ENCODE measurements at regions not wholly inside any gene's neighbourhood (a gene's known extent, or its start where the extent isn't known, plus 50 kb on each side); places are given as distances from the start of the nearest gene placed in this dataset.

DNA sequence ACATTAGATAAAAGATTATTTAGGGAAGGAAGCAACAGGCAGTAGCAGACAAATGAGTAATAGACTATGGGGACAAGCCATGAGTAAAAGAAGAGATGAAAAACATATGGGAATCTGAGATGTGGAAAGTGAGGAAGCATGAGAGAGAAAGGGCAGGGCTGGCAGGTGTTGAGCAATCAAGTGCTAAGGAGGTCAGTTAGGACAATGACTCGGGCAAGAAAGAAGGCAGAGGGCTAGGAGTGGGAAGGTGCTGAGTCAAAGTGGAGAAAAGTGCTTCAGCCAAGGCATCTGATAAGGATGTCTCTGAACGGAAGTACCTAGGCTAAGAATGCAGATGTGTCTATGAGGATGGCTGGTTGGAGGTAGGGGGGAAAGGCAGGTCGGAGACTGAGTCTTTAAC lies 291.9 kb upstream of the HTR2A start:
- TF ChIP-seq, protein P1, sequence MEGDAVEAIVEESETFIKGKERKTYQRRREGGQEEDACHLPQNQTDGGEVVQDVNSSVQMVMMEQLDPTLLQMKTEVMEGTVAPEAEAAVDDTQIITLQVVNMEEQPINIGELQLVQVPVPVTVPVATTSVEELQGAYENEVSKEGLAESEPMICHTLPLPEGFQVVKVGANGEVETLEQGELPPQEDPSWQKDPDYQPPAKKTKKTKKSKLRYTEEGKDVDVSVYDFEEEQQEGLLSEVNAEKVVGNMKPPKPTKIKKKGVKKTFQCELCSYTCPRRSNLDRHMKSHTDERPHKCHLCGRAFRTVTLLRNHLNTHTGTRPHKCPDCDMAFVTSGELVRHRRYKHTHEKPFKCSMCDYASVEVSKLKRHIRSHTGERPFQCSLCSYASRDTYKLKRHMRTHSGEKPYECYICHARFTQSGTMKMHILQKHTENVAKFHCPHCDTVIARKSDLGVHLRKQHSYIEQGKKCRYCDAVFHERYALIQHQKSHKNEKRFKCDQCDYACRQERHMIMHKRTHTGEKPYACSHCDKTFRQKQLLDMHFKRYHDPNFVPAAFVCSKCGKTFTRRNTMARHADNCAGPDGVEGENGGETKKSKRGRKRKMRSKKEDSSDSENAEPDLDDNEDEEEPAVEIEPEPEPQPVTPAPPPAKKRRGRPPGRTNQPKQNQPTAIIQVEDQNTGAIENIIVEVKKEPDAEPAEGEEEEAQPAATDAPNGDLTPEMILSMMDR (IDR thresholded peaks at IDR 0.05; ENCODE audit: insufficient read depth, low read depth, low read length) = no peak
- no peak for TF ChIP-seq EZH2 (IDR thresholded peaks at IDR 0.05; ENCODE audit: insufficient read depth, low read length)

Data from astrocyte (in vitro differentiated cells and primary cell).